Activated CD4-positive, alpha-beta memory T cell treated with anti-CD3 and anti-CD28 coated beads for 36 hours (primary cell): ENCODE measurements at regions not wholly inside any gene's neighbourhood (a gene's known extent, or its start where the extent isn't known, plus 50 kb on each side); places are given as distances from the start of the nearest gene placed in this dataset.

Experiments used
- CTCF ChIA-PET: fragments of 350-600 bp; sonication (Branson Sonifier 250); formaldehyde crosslinking; loops from one replicate; lab custom pipeline; 2021; ENCODE audit warnings: antibody characterized with exemption, inconsistent platforms; lab: Charles Lee
- POLR2A ChIA-PET: fragments of 350-600 bp; sonication (Branson Sonifier 250); formaldehyde crosslinking; loops from one replicate; lab custom pipeline; 2021; ENCODE audit warnings: antibody characterized with exemption; lab: Charles Lee
- DNase-seq: peaks from one replicate; pipeline ENCODE4 v3.0.0-alpha.2; 2020
- H3K27ac Mint-ChIP-seq: one replicate; pipeline ENCODE4 v1.8.0; 2021; ENCODE audit warnings: mixed read lengths
- H3K27me3 Mint-ChIP-seq: one replicate; pipeline ENCODE4 v1.8.0; 2021; ENCODE audit warnings: mixed read lengths
- H3K36me3 Mint-ChIP-seq: one replicate; pipeline ENCODE4 v1.8.0; 2021; ENCODE audit warnings: mixed read lengths
- H3K4me1 Mint-ChIP-seq: one replicate; pipeline ENCODE4 v1.8.0; 2021; ENCODE audit warnings: low read depth, mixed read lengths
- H3K4me3 Mint-ChIP-seq: one replicate; pipeline ENCODE4 v1.8.0; 2021; ENCODE audit warnings: mild to moderate bottlenecking, mixed read lengths
- H3K9me3 Mint-ChIP-seq: one replicate; pipeline ENCODE4 v1.8.0; 2021; ENCODE audit warnings: mixed read lengths
- intact Hi-C: fragments of 100-400 bp; cut with micrococcal nuclease; formaldehyde crosslinking; loops from one replicate; pipeline ENCODE4 v1.15.1; 2023

DNA sequence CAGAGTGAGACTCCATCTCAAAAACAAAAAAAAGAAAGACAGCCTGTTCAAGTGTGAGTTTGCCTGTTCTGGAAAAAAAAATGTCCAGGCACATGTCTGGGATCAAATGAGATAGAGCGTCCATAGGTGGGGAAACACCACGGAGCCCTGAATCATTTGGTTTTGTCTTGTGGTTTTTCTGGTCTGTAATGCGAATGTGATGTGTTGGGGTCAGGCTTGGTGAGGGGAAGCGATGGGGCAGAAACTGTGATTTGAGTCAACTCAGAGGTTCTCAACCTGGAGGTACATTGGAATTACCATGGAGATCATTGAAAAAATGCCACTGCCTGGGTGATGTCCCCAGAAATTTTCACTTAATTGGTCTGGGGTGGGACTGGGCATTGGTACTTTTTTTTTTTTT, 183.9 kb upstream of the PWP1 start:
- Mint-ChIP-seq H3K4me1 (peaks cover 5% of the 10 kb centered on the region), H3K36me3 (no peaks in the 10 kb centered on the region), H3K4me3 (no peak overlapping the region), H3K9me3 (peaks cover 4% of the 10 kb centered on the region), H3K27ac (no peak overlapping the region), H3K27me3 (no peaks in the 10 kb centered on the region)
- ChIA-PET CTCF (no interaction called here), POLR2A (no interaction called here)
- intact Hi-C loops = no loop called here
- DNase-seq = no peak

DNA sequence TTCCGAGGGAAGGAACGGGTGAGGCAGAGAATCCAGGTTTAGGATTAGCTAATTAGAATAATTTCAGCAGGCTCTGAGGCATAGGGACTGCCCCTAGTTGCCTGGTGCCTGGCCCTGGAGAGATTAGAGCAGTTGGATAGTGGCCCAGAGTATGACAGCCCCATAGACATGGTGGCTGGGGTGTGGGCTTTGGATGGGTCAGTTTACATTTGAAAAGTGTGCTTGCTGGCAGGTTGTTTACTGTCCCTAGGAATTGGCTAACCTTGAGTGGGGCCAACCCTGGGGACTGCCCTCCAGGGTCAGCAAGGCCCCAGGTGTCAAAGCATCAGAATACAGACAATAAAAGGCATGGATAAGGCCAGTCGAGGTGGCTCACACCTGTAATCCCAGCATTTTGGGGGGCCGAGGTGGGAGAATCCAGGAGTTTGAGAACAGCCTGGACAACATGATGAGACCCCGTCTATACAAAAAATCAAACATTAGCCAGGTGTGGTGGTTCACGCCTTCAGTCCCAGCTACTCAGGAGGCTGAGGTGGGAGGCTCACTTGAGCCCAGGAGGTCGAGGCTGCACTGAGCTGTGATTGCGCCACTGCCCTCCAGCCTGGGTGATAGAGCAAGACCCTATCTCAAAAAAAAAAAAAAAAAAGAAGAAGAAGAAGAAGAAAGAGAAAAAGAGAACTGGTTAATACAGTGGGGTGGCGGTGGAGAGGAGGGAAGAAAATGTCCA, 182.3 kb upstream of the PWP1 start:
- POLR2A ChIA-PET = no interaction called here
- DNase-seq = no peak
- no peaks in the 10 kb centered on the region for H3K36me3 Mint-ChIP-seq
- peaks cover 4% of the 10 kb centered on the region for H3K9me3 Mint-ChIP-seq
- no peak overlapping the region for H3K27ac Mint-ChIP-seq
- CTCF ChIA-PET = no interaction called here
- no peaks in the 10 kb centered on the region for H3K27me3 Mint-ChIP-seq
- intact Hi-C loops = no loop called here
- no peak overlapping the region for H3K4me3 Mint-ChIP-seq
- H3K4me1 Mint-ChIP-seq = peaks cover 5% of the 10 kb centered on the region

DNA sequence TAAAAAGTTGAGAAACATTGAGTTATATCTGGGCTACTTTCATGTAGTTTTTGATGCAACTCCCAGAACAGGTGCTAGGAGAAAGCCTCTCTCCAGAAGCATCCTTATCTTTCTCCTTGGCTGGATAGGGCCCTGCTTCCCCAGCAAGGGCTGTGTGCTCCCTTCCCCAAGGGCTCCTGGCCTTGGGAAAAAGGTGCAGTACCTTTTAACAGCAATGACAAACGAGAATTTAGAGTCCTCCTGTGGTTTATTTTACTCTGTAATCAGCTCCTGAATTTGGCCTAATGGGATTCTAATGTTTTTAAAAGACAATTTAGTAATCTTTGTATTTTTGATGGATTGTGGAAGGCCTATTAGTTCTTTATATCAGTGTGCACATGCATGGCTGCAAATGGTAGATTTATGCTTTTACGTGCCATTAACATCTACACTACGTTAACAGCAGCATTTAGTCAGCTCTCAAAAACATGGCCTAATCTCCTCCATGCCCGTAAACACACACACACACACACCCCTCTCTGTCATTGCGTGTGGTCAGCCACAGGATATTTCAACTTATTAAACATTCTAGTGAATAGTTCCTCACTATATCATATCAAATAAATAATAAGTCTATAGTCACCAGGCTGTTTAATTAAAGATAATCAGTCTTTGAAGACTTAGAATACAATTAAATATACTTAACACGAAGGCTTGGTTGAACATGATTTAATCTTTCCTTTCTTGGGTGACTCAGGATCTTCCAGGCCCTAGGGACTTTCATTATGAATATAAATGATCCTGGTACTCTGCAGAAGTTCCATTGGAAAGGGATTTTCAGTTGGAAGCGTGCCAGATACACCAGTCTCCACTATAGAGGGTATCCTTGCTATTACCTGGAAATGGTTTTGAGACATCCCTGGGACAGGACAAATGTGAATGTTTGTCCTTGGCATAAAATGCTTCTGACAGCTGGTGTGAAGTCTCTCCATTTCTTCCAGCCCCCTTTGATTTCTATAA, 181.4 kb upstream of the PWP1 start:
- peaks cover 4% of the 10 kb centered on the region for H3K9me3 Mint-ChIP-seq
- DNase-seq = no peak
- intact Hi-C loops = no loop called here
- CTCF ChIA-PET = interaction anchor here (0.5 kb wide), 1 partner anchor 1010 kb away, joined by 3 read pairs; no protein-coding TSS in a partner anchor
- H3K4me1 Mint-ChIP-seq = peaks cover 5% of the 10 kb centered on the region
- no peak overlapping the region for H3K4me3 Mint-ChIP-seq
- H3K27ac Mint-ChIP-seq = no peak overlapping the region
- H3K27me3 Mint-ChIP-seq = no peaks in the 10 kb centered on the region
- no peaks in the 10 kb centered on the region for H3K36me3 Mint-ChIP-seq
- POLR2A ChIA-PET = no interaction called here

DNA sequence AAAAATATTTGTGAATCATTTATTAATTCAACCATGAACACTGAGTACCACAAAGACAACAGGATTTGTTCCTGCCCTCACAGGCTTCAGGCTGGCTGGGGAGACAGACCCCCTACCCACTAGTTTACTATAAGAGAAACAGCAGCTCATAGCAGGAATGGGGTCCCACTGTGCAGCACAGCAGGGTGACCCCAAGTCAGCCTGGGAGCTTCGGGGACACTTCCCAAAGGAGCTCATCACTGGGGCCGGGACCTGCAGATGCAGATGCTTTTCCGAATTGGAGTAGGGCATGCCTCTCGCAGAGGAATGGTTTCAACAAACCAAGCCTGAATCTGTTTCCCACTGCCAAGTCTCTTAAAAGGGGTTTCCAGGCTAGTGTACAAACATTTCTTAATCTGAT, 176.2 kb upstream of the PWP1 start:
- DNase-seq = no peak
- Mint-ChIP-seq H3K4me3 (no peak overlapping the region), H3K27ac (no peak overlapping the region), H3K36me3 (no peaks in the 10 kb centered on the region), H3K27me3 (no peaks in the 10 kb centered on the region), H3K4me1 (no peaks in the 10 kb centered on the region), H3K9me3 (peaks cover 4% of the 10 kb centered on the region)
- ChIA-PET CTCF (no interaction called here), POLR2A (no interaction called here)
- intact Hi-C loops = no loop called here

- no peaks in the 10 kb centered on the region for H3K27me3 Mint-ChIP-seq
- POLR2A ChIA-PET = no interaction called here
- no peak overlapping the region for H3K4me3 Mint-ChIP-seq
- H3K4me1 Mint-ChIP-seq = peaks cover 5% of the 10 kb centered on the region
- no peak for DNase-seq
- CTCF ChIA-PET = no interaction called here
- intact Hi-C loops = no loop called here
- no peaks in the 10 kb centered on the region for H3K36me3 Mint-ChIP-seq
- H3K27ac Mint-ChIP-seq = no peak overlapping the region
- H3K9me3 Mint-ChIP-seq = peaks cover 2% of the 10 kb centered on the region
Measured at GRCh38 chr12:107510211-107510610, 175.4 kb upstream of the PWP1 start.

DNA sequence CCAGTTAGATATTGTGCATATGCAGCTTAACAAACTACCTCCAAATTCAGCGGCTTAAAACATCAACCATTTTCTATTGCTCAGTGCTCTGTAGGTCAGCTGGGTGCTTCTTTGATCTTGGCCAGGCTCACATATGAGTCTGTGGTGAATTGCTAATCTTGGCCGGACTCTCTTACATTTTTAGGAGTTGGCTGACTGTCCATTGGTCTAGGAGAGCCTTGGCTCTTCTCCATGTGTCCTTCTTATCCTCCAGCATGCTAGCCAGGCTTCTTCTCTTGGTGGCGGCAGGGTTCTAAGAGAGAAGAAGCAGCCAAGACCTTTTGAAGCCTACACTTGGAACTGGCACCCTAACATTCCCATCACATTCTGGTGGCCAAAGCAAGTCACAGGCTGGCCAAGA, 174.3 kb upstream of the PWP1 start:
- no peaks in the 10 kb centered on the region for H3K36me3 Mint-ChIP-seq
- POLR2A ChIA-PET = no interaction called here

GRCh38 chr12:107512391-107512790, 173.2 kb upstream of the PWP1 start:
- DNase-seq = no peak
- H3K36me3 Mint-ChIP-seq = no peaks in the 10 kb centered on the region
- H3K27me3 Mint-ChIP-seq = no peaks in the 10 kb centered on the region
- H3K4me1 Mint-ChIP-seq = peaks cover 12% of the 10 kb centered on the region
- ChIA-PET POLR2A (no interaction called here), CTCF (no interaction called here)
- no peaks in the 10 kb centered on the region for H3K9me3 Mint-ChIP-seq
- no peak overlapping the region for H3K4me3 Mint-ChIP-seq
- no peak overlapping the region for H3K27ac Mint-ChIP-seq
- intact Hi-C loops = no loop called here

More for the DNA sequence above, 174.3 kb upstream of the PWP1 start:
- intact Hi-C loops = no loop called here
- CTCF ChIA-PET = no interaction called here
- Mint-ChIP-seq H3K4me1 (peaks cover 12% of the 10 kb centered on the region), H3K4me3 (no peak overlapping the region), H3K27me3 (no peaks in the 10 kb centered on the region), H3K9me3 (no peaks in the 10 kb centered on the region), H3K27ac (no peak overlapping the region)
- no peak for DNase-seq

- POLR2A ChIA-PET = no interaction called here
- no peak overlapping the region for H3K27ac Mint-ChIP-seq
- H3K4me1 Mint-ChIP-seq = peaks cover 12% of the 10 kb centered on the region
- H3K9me3 Mint-ChIP-seq = no peaks in the 10 kb centered on the region
- intact Hi-C loops = no loop called here
- CTCF ChIA-PET = no interaction called here
- no peaks in the 10 kb centered on the region for H3K27me3 Mint-ChIP-seq
- H3K36me3 Mint-ChIP-seq = no peaks in the 10 kb centered on the region
- DNase-seq = no peak
- H3K4me3 Mint-ChIP-seq = no peak overlapping the region
Measured at GRCh38 chr12:107513184-107513583, 172.4 kb upstream of the PWP1 start.

- CTCF ChIA-PET = no interaction called here
- POLR2A ChIA-PET = no interaction called here
- Mint-ChIP-seq H3K9me3 (no peaks in the 10 kb centered on the region), H3K4me1 (peaks cover 12% of the 10 kb centered on the region), H3K4me3 (no peak overlapping the region), H3K36me3 (no peaks in the 10 kb centered on the region), H3K27ac (no peak overlapping the region), H3K27me3 (no peaks in the 10 kb centered on the region)
- no peak for DNase-seq
- intact Hi-C loops = no loop called here
Measured at GRCh38 chr12:107513636-107514400, 171.8 kb upstream of the PWP1 start.

DNA sequence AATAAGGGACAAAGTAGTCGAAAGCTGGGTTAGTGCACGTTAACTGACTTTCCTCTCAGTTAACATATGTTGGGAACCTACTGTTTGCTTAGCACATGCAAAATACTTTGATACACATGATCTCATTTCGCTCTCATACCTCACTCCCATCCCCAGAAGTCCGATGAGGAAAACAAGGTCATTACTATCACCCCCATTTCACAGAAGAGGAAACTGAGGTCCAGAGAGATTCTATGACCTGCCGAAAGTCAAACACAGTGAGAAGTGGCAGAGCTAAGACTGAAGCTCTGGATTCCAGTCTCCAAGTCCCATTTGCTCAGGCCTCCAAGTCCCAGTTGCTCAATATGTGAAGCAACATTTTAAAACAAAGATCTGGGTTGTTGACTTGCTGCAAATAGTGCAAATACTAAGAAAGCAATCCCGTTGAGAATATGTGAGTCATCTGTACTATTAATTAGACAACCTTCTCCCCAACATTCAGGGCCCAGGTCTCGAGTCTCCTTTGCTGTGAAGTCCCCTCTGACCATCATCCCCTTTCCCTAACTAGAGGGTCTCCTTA, 170.6 kb upstream of the PWP1 start:
- H3K36me3 Mint-ChIP-seq = peaks cover 7% of the 10 kb centered on the region
- CTCF ChIA-PET = no interaction called here
- intact Hi-C loops = no loop called here
- peak overlapping the region; percentile 35 for H3K27ac Mint-ChIP-seq
- no peak for DNase-seq
- no peaks in the 10 kb centered on the region for H3K9me3 Mint-ChIP-seq
- H3K4me1 Mint-ChIP-seq = peaks cover 12% of the 10 kb centered on the region
- no peaks in the 10 kb centered on the region for H3K27me3 Mint-ChIP-seq
- POLR2A ChIA-PET = no interaction called here
- no peak overlapping the region for H3K4me3 Mint-ChIP-seq

- Mint-ChIP-seq H3K27ac (peak overlapping the region; percentile 35), H3K36me3 (peaks cover 12% of the 10 kb centered on the region), H3K4me3 (no peak overlapping the region), H3K9me3 (no peaks in the 10 kb centered on the region), H3K27me3 (no peaks in the 10 kb centered on the region), H3K4me1 (peaks cover 12% of the 10 kb centered on the region)
- ChIA-PET CTCF (interaction anchor here (0.6 kb wide), 1 partner anchor 497 kb away, joined by 3 read pairs; no protein-coding TSS in a partner anchor), POLR2A (no interaction called here)
- intact Hi-C loops = no loop called here
- DNase-seq = peak; percentile 59
Measured at GRCh38 chr12:107515446-107515958, 170.1 kb upstream of the PWP1 start.
